AG10803 (cell line): ENCODE measurements at regions not wholly inside any gene's neighbourhood (a gene's known extent, or its start where the extent isn't known, plus 50 kb on each side); places are given as distances from the start of the nearest gene placed in this dataset.
"Not testable (repeated sequence)": the region's sequence is repeated elsewhere in the genome, so short reads cannot be mapped to it uniquely, and the experiment has no call there.

Experiments
- DNase-seq: peaks from one replicate; pipeline ENCODE4 v3.0.0; 2010; ENCODE audit warnings: low read depth
- H3K4me3 ChIP-seq: 2 replicates; pipeline ENCODE4 v1.5.1; 2011; ENCODE audit warnings: mild to moderate bottlenecking, low read length, control low read depth
- CTCF ChIP-seq: conservative IDR thresholded peaks from 2 replicates; pipeline ENCODE4 v1.5.1; 2011; ENCODE audit warnings: mild to moderate bottlenecking, low read length, control low read depth, inconsistent platforms

DNA sequence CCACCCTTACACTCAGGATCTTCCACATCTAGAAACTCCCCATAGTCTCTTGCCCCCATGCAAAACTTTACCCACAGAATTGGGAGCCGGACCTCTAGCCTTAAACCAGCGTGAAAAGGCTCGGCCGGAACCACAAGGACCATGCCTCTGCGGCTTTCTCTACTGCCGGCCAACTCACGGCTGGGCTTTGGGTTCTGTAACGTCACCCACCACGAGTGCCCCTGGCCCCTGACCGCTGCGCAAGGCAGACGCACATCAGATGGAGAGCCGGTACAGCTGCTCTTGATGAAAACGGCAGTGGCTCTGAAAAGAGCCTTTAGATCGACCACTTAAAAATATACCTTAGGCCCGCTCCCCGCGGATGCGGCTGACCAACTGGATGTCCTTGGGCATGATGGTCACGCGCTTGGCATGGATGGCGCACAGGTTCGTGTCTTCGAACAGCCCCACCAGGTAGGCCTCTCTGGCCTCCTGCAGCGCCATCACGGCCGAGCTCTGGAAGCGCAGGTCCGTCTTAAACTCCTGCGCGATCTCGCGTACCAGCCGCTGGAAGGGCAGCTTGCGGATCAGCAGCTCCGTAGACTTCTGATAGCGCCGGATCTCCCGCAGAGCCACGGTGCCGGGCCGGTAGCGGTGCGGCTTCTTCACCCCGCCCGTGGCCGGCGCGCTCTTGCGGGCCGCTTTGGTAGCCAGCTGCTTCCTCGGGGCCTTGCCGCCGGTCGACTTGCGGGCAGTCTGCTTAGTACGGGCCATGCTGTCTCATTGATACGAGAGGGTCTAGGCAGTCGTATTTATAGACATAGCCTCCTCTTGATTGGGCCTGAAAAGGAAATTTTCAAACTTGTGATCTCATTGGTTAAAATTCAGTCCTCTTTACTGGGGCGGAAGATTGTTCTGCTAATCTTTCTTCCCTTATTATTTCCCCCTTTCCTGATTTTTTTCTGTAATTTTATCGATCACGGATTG lies 66.3 kb downstream of the FAM72C start:
- peak; percentile 61 for DNase-seq
- TF ChIP-seq CTCF, result peak; percentile 22
- H3K4me3 ChIP-seq, result peak overlapping the region; percentile 59

- DNase-seq, result not testable (repeated sequence)
- peak overlapping the region; percentile 62 for H3K4me3 ChIP-seq
These were observed 67.2 kb downstream of the FAM72C start for GRCh38 chr1:143904622-143904979.

GRCh38 chr1:143903899-143904621 lies 67.7 kb downstream of the FAM72C start:
- DNase-seq, result peak; percentile 54
- peak overlapping the region; percentile 62 for H3K4me3 ChIP-seq

GRCh38 chr1:143896377-143896776 lies 75.4 kb downstream of the FAM72C start:
- not testable (repeated sequence) for DNase-seq, H3K4me3 ChIP-seq

- 0 out of 2 replicates have a peak, but pooled peaks have one; percentile 9 for TF ChIP-seq CTCF
- H3K4me3 ChIP-seq, result not testable (repeated sequence)
- peak; percentile 31 for DNase-seq
These were observed 86.7 kb downstream of the FAM72C start for GRCh38 chr1:143884932-143885574.

GRCh38 chr1:143884532-143884931 lies 87.3 kb downstream of the FAM72C start:
- not testable (repeated sequence) for DNase-seq

DNA sequence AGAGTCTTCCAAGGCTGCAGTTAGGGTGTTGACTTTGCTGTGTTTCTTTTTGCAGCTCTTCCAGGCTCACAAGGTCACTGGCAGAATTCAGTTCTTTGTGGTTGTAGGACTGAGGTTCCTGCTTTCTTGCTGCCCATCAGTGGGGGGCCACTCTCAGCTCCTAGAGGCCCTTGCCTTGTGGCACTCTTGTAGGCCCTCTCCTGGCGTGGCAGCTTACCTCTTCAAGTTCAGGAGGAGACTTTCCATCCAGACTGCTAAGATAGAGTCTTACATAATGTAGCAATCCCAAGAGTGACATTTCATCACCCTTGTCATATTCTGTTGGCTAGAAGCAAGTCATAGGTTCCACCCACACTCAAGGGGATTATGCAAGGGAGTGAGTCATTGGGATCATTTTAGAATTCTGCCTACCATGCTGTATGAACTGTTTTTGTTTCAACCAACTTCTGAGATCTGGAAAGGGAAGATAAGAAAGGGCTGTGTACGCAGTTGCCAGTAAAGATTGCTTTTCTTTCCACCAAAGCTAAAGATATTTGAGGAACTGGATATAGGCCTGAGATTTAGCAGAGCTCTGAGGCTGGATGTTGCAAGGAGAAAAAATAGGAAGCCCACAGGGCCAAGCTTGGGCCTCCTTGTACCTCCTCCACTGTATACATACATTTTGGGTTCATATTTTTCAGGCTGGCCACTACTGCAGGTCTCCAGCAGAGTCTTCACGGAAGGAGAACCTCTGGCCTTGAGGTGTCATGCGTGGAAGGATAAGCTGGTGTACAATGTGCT lies 91.8 kb downstream of the FAM72C start:
- H3K4me3 ChIP-seq, result not testable (repeated sequence)

More at GRCh38 chr1:143884532-143884931, 87.3 kb downstream of the FAM72C start:
- not testable (repeated sequence) for H3K4me3 ChIP-seq

DNA sequence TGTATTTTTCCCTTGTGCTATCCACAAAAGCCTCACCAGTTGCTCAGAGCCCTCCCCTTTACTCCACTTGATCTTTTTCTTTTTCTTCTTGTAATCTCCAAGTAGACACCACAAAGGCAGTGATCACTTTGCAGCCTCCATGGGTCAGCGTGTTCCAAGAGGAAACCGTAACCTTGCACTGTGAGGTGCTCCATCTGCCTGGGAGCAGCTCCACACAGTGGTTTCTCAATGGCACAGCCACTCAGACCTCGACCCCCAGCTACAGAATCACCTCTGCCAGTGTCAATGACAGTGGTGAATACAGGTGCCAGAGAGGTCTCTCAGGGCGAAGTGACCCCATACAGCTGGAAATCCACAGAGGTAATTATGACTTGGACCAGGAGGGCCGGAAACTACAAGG lies 95.8 kb downstream of the FAM72C start:
- not testable (repeated sequence) for H3K4me3 ChIP-seq, DNase-seq

More for the DNA sequence above, 91.8 kb downstream of the FAM72C start:
- not testable (repeated sequence) for DNase-seq

DNA sequence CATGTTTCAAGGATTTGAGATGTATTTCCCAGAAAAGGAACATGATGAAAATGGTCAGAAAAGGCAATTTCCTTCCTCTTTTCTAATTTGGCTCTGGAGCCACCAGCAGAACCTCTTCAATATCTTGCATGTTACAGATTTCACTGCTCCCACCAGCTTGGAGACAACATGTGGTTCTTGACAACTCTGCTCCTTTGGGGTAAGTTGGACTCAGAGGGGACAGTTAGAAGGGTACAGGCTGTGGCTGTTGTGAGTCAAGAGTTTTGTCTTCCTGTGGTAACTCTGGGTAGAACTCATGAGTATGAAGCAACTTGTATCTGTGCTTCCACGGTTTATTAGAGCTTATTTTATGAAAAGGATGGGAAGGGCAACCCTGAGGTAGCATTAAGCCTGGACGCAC lies 97.2 kb downstream of the FAM72C start:
- not testable (repeated sequence) for H3K4me3 ChIP-seq, DNase-seq

GRCh38 chr1:143873650-143874049 lies 98.1 kb downstream of the FAM72C start:
- not testable (repeated sequence) for H3K4me3 ChIP-seq, DNase-seq

- DNase-seq, H3K4me3 ChIP-seq: not testable (repeated sequence)
These were observed 101.4 kb downstream of the FAM72C start for GRCh38 chr1:143870388-143870787.

DNA sequence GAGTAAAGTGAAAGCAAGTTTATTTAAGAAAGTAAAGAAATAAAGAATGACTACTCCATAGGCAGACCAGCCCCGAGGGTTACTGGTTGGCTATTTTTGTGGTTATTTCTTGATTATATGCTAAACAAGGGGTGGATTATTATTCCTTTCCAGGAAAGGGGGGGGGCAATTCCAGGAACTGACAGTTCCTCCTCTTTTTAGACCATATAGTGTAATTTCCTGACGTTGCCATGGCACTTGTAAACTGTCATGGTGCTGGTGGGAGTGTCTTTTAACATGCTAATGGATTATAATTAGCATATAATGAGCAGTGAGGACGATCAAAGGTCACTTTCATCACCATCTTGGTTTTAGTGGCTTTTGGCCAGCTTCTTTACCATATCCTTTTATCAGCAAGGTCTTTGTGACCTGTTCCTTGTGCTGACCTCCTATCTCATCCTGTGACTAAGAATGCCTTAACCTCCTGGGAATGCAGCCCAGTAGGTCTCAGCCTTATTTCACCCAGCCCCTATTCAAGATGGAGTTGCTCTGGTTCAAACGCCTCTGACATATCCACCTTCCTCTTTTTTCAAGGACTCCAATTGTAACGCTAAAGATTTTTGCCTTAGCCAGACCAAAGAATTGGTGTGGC lies 104.1 kb downstream of the FAM72C start:
- not testable (repeated sequence) for H3K4me3 ChIP-seq, DNase-seq

DNA sequence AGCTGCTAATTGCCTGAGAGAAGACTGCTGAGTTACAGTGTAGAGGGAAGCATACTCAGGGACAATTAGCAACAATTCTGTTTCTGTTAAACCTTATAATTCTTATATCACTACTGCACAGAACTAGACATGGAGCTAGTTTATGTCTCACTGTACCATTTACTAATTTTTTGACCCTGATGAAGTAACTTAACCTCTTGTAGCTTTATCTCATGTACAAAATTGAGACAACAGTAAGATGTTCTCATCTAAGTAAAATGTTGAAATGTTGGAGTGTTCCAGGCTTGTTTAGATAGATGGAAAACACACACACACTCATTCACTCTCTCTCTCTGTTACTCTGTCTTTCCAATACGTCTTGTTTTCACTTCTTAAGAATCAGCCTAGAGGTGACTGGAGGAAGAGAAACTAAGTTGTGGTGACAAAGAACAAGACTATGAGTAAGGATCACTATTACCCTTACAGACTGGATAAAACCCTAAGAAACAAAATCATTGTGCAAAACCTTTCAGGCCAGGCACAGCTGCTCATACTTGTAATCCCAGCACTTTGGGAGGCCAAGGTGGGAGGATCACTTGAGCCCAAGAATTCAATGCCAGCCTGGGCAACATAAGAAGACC lies 107.8 kb downstream of the FAM72C start:
- DNase-seq, H3K4me3 ChIP-seq: not testable (repeated sequence)

DNA sequence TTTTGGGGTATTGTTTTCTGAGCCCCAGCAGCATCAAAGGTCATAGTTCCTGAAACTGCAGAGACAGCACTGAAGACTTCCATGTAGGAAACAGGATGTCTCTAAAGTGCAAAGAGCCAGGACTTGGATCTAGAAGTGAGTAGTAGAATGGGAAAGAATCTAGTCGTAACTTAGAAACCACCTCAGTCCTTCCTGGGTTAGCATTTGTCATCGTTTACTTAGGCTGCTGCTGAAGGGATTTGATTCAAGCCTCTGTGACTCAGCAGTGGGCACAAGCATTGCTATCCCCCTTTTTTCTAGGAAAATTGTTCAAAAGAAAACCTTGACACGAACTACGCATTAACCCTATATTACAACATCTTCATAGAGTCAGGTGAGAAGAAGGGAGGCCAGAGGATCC lies 109.1 kb downstream of the FAM72C start:
- H3K4me3 ChIP-seq, DNase-seq: not testable (repeated sequence)

- not testable (repeated sequence) for DNase-seq
These were observed 110.5 kb downstream of the FAM72C start for GRCh38 chr1:143861306-143861705.

More at GRCh38 chr1:143861306-143861705, 110.5 kb downstream of the FAM72C start:
- not testable (repeated sequence) for H3K4me3 ChIP-seq
